Osteocyte (in vitro differentiated cells): ENCODE measurements at regions not wholly inside any gene's neighbourhood (a gene's known extent, or its start where the extent isn't known, plus 50 kb on each side); places are given as distances from the start of the nearest gene placed in this dataset.

ENCODE experiments used
- DNase-seq: peaks from one replicate; pipeline ENCODE4 v3.0.0; 2021; ENCODE audit warnings: mixed read lengths; ENCODE audit not compliant: unreplicated experiment; ENCODE audit errors: extremely low spot score
- H3K27ac Mint-ChIP-seq: one replicate; pipeline ENCODE4 v1.8.0; 2021; ENCODE audit warnings: mild to moderate bottlenecking, mixed read lengths; ENCODE audit not compliant: unreplicated experiment
- H3K27me3 Mint-ChIP-seq: one replicate; pipeline ENCODE4 v1.8.0; 2021; ENCODE audit warnings: mixed read lengths; ENCODE audit not compliant: unreplicated experiment
- H3K36me3 Mint-ChIP-seq: one replicate; pipeline ENCODE4 v1.8.0; 2021; ENCODE audit warnings: mixed read lengths; ENCODE audit not compliant: unreplicated experiment
- H3K4me1 Mint-ChIP-seq: one replicate; pipeline ENCODE4 v1.8.0; 2021; ENCODE audit warnings: mixed read lengths; ENCODE audit not compliant: unreplicated experiment
- H3K4me3 Mint-ChIP-seq: one replicate; pipeline ENCODE4 v1.8.0; 2021; ENCODE audit warnings: mild to moderate bottlenecking, moderate library complexity, mixed read lengths; ENCODE audit not compliant: unreplicated experiment
- H3K9me3 Mint-ChIP-seq: one replicate; pipeline ENCODE4 v1.8.0; 2021; ENCODE audit warnings: mixed read lengths; ENCODE audit not compliant: unreplicated experiment
- TF ChIP-seq, protein P1 (sequence below): fragments of 200-600 bp; sonication (generic); IDR thresholded peaks from 2 replicates; pipeline ENCODE4 v1.5.0; 2021; ENCODE audit warnings: antibody characterized with exemption, mild to moderate bottlenecking, moderate library complexity

DNA sequence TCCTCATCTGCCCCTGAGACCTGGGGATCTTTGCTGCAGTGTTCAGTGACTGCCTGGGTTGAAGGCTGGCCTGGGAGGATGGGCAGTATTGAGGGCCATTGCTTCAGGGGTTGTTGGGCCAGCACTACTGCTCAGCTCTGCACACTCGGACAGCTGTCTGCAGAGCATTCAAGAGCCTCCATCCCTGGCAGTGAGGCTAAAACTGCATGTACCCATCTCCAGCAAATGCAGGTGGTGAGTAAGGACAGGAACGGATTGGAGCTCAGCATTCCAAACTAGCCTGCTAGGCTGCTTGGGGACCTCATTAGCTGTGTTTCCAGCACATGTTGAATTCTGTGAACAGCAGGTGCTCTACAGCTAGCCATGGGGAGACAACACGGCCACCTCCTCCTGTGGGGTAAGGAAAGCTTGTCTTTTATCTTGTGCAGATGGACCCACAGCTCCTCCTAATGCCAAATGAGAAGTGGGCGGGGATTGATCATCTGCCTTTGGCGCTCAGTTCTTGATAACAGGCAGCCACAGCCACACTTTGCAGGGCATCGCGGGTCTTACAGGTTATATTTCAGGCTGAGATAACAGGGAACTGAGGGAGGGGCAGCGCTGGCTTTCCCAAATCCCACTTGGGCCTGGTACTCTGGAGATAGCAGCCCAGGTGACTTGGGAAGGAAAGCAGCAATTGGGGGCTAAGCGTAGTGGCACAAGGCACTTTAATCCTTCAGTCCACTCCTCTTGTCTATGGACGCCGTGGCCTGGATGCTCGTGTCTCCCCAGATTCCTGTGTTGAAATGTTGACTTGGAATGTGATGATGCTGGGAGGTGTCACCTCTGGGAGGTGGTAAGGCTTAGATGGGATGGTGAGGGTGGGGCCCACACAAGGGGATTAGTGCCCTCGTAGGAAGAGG lies 254.5 kb upstream of the B3GAT1 start:
- no peak overlapping the region for H3K4me3 Mint-ChIP-seq
- TF ChIP-seq, protein P1, sequence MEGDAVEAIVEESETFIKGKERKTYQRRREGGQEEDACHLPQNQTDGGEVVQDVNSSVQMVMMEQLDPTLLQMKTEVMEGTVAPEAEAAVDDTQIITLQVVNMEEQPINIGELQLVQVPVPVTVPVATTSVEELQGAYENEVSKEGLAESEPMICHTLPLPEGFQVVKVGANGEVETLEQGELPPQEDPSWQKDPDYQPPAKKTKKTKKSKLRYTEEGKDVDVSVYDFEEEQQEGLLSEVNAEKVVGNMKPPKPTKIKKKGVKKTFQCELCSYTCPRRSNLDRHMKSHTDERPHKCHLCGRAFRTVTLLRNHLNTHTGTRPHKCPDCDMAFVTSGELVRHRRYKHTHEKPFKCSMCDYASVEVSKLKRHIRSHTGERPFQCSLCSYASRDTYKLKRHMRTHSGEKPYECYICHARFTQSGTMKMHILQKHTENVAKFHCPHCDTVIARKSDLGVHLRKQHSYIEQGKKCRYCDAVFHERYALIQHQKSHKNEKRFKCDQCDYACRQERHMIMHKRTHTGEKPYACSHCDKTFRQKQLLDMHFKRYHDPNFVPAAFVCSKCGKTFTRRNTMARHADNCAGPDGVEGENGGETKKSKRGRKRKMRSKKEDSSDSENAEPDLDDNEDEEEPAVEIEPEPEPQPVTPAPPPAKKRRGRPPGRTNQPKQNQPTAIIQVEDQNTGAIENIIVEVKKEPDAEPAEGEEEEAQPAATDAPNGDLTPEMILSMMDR: no peak
- H3K36me3 Mint-ChIP-seq: no peaks in the 10 kb centered on the region
- H3K27me3 Mint-ChIP-seq: no peaks in the 10 kb centered on the region
- H3K27ac Mint-ChIP-seq: no peak overlapping the region
- no peaks in the 10 kb centered on the region for H3K4me1 Mint-ChIP-seq
- peak; percentile 71 for DNase-seq
- peaks cover 3% of the 10 kb centered on the region for H3K9me3 Mint-ChIP-seq

DNA sequence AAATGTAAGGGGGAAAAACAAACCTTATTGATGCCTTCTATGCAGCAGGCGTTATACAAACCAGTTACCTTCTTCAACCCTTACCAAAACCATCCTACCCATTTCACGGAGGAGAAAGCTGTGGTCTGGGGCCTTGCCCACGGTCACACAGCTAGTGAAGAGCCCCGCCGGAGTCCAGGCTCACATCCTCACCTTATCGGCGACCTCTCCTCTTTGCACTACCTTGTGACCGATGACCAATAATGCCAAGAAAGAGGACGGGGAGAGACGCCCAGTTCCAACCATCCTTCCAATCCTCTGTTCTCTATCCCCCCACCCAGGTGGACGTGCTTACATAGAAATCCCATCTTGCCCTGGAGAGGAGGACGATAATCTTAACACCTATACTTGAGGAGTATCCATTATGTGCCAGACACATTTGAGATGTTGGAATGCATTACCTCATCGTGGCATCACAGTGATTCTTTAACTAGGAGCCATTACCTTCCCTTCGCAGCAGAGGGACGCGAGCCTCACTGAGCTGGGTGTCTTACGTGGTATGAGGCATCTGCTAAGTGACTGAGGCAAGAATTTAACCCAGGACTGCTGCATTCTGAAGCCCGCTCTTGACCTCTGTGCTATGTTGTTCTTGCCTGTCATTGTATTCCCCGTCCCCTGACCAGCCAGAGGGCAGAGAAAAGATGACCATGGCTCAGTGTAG lies 253.7 kb upstream of the B3GAT1 start:
- Mint-ChIP-seq H3K4me1 (no peaks in the 10 kb centered on the region), H3K27me3 (no peaks in the 10 kb centered on the region), H3K36me3 (no peaks in the 10 kb centered on the region), H3K4me3 (no peak overlapping the region), H3K9me3 (peaks cover 6% of the 10 kb centered on the region), H3K27ac (no peak overlapping the region)
- peak; percentile 71 for DNase-seq
- TF ChIP-seq, protein P1: no peak

DNA sequence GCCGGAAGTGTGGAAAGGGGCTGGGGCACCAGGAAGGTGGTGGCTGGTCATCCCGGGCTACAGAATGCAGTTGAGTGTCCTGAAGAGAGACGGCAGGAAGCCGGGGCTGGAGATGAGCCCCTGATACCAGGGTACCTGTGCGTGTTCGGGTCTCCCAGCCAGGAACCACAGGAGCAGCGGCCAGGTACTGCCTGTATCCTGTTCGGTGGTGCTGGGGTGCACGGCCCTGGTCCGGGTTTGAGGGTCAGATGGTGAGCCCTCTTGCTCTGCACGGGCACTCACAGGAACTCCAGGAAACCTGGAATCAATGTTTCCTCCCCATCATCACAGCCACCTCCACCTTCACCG lies 253.1 kb upstream of the B3GAT1 start:
- DNase-seq: peak; percentile 82
- TF ChIP-seq, protein P1: no peak
- H3K9me3 Mint-ChIP-seq: peaks cover 12% of the 10 kb centered on the region
- no peaks in the 10 kb centered on the region for H3K4me1 Mint-ChIP-seq
- no peak overlapping the region for H3K27ac Mint-ChIP-seq
- no peaks in the 10 kb centered on the region for H3K27me3 Mint-ChIP-seq
- no peaks in the 10 kb centered on the region for H3K36me3 Mint-ChIP-seq
- H3K4me3 Mint-ChIP-seq: no peak overlapping the region

DNA sequence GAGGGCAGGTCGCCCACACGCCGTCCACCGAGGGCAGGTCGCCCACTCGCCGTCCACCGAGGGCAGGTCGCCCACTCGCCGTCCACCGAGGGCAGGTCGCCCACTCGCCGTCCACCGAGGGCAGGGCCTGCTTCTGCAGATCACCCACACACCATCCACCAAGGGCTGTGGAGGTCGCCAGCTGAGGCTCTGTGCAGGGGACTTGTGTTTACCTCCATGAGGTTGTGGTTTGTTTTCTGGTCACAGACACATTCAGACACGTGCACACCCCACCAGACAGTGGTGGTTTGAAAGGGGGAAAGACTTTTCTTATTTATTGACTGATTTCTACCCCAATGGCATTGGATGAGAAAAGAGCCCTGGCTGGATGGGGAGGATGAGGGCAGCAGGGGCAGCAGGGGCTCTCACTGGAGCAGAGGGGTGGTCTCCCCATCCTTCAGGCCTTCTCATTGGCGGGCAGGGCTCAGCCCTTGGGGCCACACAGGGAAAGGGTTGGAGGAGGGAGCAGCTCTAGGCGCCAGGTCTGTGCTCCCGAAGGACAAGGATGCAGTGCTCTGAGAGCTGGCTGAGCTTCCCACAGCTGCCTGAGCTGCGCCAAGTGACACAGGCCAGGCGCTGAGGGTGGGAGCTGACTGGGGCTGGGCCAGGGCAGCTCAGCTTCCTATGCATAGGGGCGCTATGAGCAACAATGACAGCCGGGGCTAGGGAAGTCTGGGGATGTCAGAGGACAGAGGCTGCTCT lies 252.6 kb upstream of the B3GAT1 start:
- H3K9me3 Mint-ChIP-seq: peaks cover 14% of the 10 kb centered on the region

More for the DNA sequence above, 252.6 kb upstream of the B3GAT1 start:
- DNase-seq: peak; percentile 78
- TF ChIP-seq, protein P1: no peak
- Mint-ChIP-seq H3K27me3 (no peaks in the 10 kb centered on the region), H3K4me1 (no peaks in the 10 kb centered on the region), H3K36me3 (no peaks in the 10 kb centered on the region), H3K4me3 (no peak overlapping the region), H3K27ac (no peak overlapping the region)
